CD4-positive, alpha-beta T cell (primary cell): ENCODE measurements at regions not wholly inside any gene's neighbourhood (a gene's known extent, or its start where the extent isn't known, plus 50 kb on each side); places are given as distances from the start of the nearest gene placed in this dataset.

Experiments
- ATAC-seq: fragments of 200-7000 bp; cut with Tn5 transposase; one replicate; pipeline ENCODE4 v1.10.0; 2022; ENCODE audit warnings: mild to moderate bottlenecking; ENCODE audit not compliant: poor library complexity
- CTCF ChIA-PET: fragments of 350-600 bp; sonication (Branson Sonifier 250); formaldehyde crosslinking; loops from one replicate; lab custom pipeline; 2021; ENCODE audit warnings: antibody characterized with exemption, inconsistent platforms; lab: Charles Lee
- POLR2A ChIA-PET: fragments of 350-600 bp; sonication (Branson Sonifier 250); formaldehyde crosslinking; loops from one replicate; lab custom pipeline; 2021; ENCODE audit warnings: antibody characterized with exemption, inconsistent platforms; lab: Charles Lee
- DNase-seq, 14 experiments: peaks; one replicate each; pipeline ENCODE4 v3.0.0-alpha.2; 2013 to 2020; ENCODE audit warnings: mixed read lengths in 2 of 14
- H3K27ac ChIP-seq, 2 donors: one replicate each; pipeline versions ENCODE4 v1.5.1 to v1.7.0; 2013; ENCODE audit warnings: low read length in 2 of 2, low read depth in 1 of 2, mild to moderate bottlenecking in 1 of 2
- H3K27me3 ChIP-seq, 2 experiments: 1 replicate in 1 of 2; 2 replicates in 1 of 2; pipeline versions ENCODE4 v1.6.1 to v1.7.0; 2013; ENCODE audit warnings: low read length in 2 of 2, control low read depth in 1 of 2, mild to moderate bottlenecking in 1 of 2, moderate library complexity in 1 of 2; ENCODE audit not compliant: insufficient read depth in 2 of 2, control insufficient read depth in 1 of 2
- H3K36me3 ChIP-seq: one replicate; pipeline ENCODE4 v1.6.1; 2013; ENCODE audit warnings: low read length, control low read depth; ENCODE audit not compliant: insufficient read depth
- H3K4me1 ChIP-seq: one replicate; pipeline ENCODE4 v1.6.1; 2013; ENCODE audit warnings: low read length, control low read depth; ENCODE audit not compliant: insufficient read depth
- H3K4me3 ChIP-seq: one replicate; pipeline ENCODE4 v1.5.1; 2013; ENCODE audit warnings: mild to moderate bottlenecking, low read length, moderate library complexity
- H3K9me3 ChIP-seq, 2 experiments: 1 replicate in 1 of 2; 2 replicates in 1 of 2; pipeline versions ENCODE4 v1.6.1 to v1.7.0; 2013; ENCODE audit warnings: low read length in 2 of 2, mild to moderate bottlenecking in 2 of 2, control low read depth in 1 of 2, moderate library complexity in 1 of 2; ENCODE audit not compliant: control insufficient read depth in 1 of 2, insufficient read depth in 1 of 2
- H3K27ac Mint-ChIP-seq: one replicate; pipeline ENCODE4 v1.8.0; 2020; ENCODE audit warnings: mixed read lengths
- H3K27me3 Mint-ChIP-seq: one replicate; pipeline ENCODE4 v1.8.0; 2021; ENCODE audit warnings: mixed read lengths
- H3K36me3 Mint-ChIP-seq: one replicate; pipeline ENCODE4 v1.8.0; 2021; ENCODE audit warnings: low read depth, mixed read lengths
- H3K4me1 Mint-ChIP-seq: one replicate; pipeline ENCODE4 v1.8.0; 2021; ENCODE audit warnings: low read depth, mixed read lengths
- H3K4me3 Mint-ChIP-seq: one replicate; pipeline ENCODE4 v1.8.0; 2020; ENCODE audit warnings: mild to moderate bottlenecking, mixed read lengths
- H3K9me3 Mint-ChIP-seq: one replicate; pipeline ENCODE4 v1.8.0; 2020; ENCODE audit warnings: mixed read lengths
- CTCF ChIP-seq: fragments of 200-600 bp; IDR thresholded peaks from one replicate; pipeline ENCODE4 v1.8.0; 2022; ENCODE audit warnings: antibody characterized with exemption, mild to moderate bottlenecking
- intact Hi-C, 2 experiments: fragments of 100-400 bp; cut with DNase I in 1 of 2; cut with micrococcal nuclease in 1 of 2; formaldehyde crosslinking; loops; one replicate each; pipeline versions ENCODE4 v1.15.1 to v1.9.0; 2023 to 2025; cut with DNase I, micrococcal nuclease

GRCh38 chr3:109918740-109919139 lies 581.4 kb upstream of the DPPA4 start:
- Mint-ChIP-seq H3K4me1 (no peaks in the 10 kb centered on the region), H3K27ac (no peak overlapping the region), H3K36me3 (no peaks in the 10 kb centered on the region), H3K27me3 (no peaks in the 10 kb centered on the region), H3K9me3 (peaks cover 4% of the 10 kb centered on the region), H3K4me3 (no peak overlapping the region)
- CTCF ChIA-PET: no interaction called here
- Histone ChIP-seq H3K27ac (no peak overlapping the region), H3K27me3 (no peaks in the 10 kb centered on the region), H3K4me3 (no peak overlapping the region), H3K4me1 (no peaks in the 10 kb centered on the region), H3K36me3 (no peaks in the 10 kb centered on the region), H3K9me3 (no peaks in the 10 kb centered on the region)
- DNase-seq (no peak), ATAC-seq (no peak)
- intact Hi-C loops: no loop called here
- TF ChIP-seq CTCF: no peak
- POLR2A ChIA-PET: no interaction called here

- H3K36me3 Mint-ChIP-seq: no peaks in the 10 kb centered on the region
- intact Hi-C loops: no loop called here
- Histone ChIP-seq H3K27ac (no peak overlapping the region), H3K36me3 (no peaks in the 10 kb centered on the region), H3K4me1 (no peaks in the 10 kb centered on the region), H3K9me3 (no peaks in the 10 kb centered on the region), H3K4me3 (no peak overlapping the region), H3K27me3 (no peaks in the 10 kb centered on the region)
- no peaks in the 10 kb centered on the region for H3K4me1 Mint-ChIP-seq
- peaks cover 3% of the 10 kb centered on the region for H3K9me3 Mint-ChIP-seq
- ATAC-seq (no peak), DNase-seq (no peak)
- CTCF ChIA-PET: no interaction called here
- no peak for TF ChIP-seq CTCF
- H3K27me3 Mint-ChIP-seq: no peaks in the 10 kb centered on the region
- POLR2A ChIA-PET: no interaction called here
- H3K4me3 Mint-ChIP-seq: no peak overlapping the region
- H3K27ac Mint-ChIP-seq: no peak overlapping the region
Measured at GRCh38 chr3:109920749-109921148, 583.4 kb upstream of the DPPA4 start.

- ATAC-seq: no peak
- no peaks in the 10 kb centered on the region for H3K36me3 ChIP-seq
- no peak overlapping the region for H3K27ac Mint-ChIP-seq
- H3K27ac ChIP-seq: no peak overlapping the region
- POLR2A ChIA-PET: no interaction called here
- no peak overlapping the region for H3K4me3 Mint-ChIP-seq
- TF ChIP-seq CTCF: no peak
- H3K4me1 Mint-ChIP-seq: no peaks in the 10 kb centered on the region
- CTCF ChIA-PET: no interaction called here
- intact Hi-C loops: no loop called here
- H3K27me3 ChIP-seq: no peaks in the 10 kb centered on the region
- no peak for DNase-seq
- no peaks in the 10 kb centered on the region for H3K9me3 Mint-ChIP-seq
- no peaks in the 10 kb centered on the region for H3K9me3 ChIP-seq
- H3K4me3 ChIP-seq: no peak overlapping the region
- no peaks in the 10 kb centered on the region for H3K4me1 ChIP-seq
- no peaks in the 10 kb centered on the region for H3K36me3 Mint-ChIP-seq
- H3K27me3 Mint-ChIP-seq: no peaks in the 10 kb centered on the region
Measured at GRCh38 chr3:109921509-109921908, 584.2 kb upstream of the DPPA4 start.
